HG03196 (cell line): ENCODE measurements at regions not wholly inside any gene's neighbourhood (a gene's known extent, or its start where the extent isn't known, plus 50 kb on each side); places are given as distances from the start of the nearest gene placed in this dataset.

Experiments
- ATAC-seq: cut with Tn5 transposase; IDR thresholded peaks from one replicate; pipeline ENCODE4 v1.9.1; 2021; ENCODE audit not compliant: unreplicated experiment

DNA sequence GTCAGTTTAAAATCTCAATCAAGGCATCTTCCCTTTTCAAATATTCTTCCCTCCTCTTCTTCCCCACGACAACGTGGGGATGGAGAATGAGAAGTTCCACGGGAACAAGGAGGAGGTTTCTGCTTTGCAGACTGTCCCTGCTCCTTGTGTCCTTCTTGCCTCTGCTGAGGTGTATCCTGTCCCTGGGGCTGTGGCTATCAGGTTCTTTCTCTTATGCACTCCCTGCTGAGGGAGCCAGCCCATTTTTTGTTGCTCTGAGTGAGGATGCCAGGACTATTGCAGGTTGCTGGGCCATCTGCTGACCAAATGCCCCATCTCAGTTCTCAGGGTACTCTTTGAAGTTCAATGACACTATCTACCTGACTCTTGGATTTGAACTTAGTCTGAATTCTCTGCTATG is 533.6 kb downstream of the RNF144B start:
- no peak for ATAC-seq

DNA sequence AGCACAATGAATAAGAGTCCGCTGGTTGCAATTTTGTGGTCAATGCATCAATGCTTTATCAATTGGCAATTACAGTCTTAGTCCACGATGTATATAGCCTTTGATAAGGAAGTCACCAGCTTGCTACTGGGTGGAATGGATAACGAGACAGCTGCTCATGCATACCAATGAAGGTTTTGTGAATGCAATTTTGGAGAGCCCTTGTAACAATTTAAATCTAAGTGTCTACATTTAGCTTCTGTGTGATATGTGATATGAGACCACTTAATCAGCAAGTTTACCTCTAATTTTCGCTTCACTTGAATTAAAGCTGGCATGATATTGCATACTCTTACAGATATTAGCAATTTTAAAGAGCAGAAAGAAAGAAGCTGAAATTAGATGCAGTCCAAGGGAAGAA is 543.9 kb downstream of the RNF144B start:
- no peak for ATAC-seq

DNA sequence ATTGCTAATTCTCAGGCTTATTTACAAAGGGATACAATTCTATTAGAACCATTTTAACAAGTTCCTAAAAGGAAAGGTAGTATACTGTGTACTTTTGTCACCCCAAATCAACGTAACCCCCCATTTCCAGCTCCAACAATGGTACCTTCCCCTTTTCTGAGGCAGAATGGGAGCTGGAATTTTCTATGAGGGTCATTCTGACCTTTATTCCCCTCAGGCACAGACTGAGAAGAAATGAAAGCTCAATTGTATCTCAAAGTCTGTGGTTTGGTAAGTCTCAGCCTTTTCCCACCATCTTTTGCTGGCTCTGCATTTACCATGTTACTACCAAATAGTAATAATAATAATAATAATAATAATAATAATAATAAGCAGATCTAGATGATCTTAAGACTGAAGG is 571.0 kb downstream of the RNF144B start:
- no peak for ATAC-seq

DNA sequence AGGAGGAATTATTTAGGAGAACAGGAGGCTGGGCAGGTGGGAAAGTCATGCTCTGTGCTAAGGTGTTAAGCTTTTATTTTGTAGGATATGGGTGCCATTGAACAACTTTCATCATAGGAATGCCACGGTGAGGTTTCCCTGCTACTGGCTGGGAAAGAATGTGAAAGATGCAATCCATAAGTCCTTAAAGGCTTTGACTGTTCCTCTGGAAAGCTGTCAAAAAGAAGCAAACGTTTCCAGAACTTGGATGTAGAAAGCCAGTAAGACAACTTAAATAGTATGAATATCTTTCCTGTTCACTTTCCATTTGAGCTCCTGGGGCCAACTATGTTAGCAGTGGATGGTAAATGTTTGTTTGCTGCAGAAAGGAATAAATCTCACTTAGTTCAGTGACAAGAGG is 574.4 kb downstream of the RNF144B start:
- ATAC-seq, result no peak

DNA sequence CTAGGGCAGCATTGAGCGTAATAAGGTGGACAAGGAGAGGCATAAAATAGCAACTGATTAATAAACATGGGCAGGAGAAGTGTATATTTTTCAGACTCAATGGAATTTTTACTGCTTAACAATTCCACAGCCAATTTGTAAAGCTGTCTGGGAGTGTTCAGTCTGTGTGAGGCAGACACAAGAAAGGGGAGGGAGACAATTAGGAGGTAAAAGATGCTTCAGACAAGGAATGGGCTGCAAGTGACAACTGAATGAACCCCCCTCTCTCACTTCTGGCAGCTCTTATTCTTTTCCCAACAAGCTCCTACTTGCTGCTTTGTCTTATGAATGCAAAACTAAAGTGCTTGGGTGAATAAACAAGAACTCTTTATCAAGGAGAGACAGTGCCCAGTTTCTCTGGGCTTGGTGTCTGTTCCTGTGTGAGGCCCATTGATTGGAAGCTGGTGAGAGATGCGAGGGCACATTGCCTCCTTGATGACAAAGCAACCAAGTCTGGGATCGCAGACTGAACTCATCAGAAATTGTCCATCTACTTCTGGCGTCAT is 575.3 kb downstream of the RNF144B start:
- no peak for ATAC-seq

DNA sequence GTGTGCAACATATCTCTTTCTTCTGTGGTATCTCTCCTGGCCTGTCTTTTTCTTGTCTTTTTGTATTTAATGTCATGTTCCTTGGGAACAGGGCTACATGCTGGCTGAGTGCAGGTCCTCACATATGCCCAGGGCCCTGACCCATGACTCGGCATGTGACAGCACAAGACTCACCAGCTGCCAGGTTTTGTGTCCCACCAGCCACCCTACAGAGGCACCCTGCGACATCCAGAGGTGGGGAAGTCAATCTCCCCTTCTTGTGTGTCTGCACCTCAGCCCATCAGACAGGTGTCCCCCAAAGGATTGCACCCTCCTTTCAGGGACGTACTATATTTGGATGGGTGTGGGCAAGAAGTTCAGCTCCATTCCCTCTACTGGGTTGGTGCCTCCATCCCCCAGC is 576.3 kb downstream of the RNF144B start:
- ATAC-seq, result no peak

DNA sequence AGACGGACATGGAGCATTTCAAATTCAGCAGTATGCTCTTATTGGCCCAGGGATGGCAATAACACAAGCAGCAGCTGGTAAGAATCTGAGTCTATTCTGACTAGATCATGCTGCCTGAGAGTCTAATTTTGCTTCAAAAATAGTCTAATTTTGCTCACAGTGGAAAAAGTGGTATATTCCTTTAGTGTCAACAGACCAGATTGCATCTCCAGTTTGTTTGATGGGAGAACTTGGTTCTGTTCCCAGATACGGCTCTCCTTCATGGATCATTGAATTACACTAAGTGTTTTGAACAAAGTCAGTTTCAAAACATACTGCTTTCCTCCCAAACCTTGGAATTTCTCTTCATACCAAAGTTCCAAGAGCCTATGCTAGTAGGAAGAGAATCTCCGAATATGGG is 586.1 kb downstream of the RNF144B start:
- ATAC-seq, result no peak

DNA sequence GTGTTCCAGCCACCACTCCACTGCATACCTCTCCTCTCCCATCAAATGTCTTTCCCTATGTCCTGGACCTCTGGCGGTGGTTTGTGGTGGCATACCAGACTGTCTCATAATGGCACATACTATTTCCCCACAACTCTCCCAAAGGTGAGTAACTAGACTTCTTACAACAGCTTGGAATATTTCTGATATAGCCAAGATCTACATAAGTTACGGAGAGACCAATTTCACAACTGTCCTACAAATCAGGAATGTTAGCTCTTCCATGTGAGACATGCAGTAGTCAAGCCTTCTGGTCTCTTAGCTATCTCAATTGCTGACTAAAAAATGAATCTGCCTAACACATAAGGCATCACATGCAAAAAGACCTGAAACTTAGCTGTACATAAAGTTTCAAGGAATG is 588.9 kb downstream of the RNF144B start:
- no peak for ATAC-seq

DNA sequence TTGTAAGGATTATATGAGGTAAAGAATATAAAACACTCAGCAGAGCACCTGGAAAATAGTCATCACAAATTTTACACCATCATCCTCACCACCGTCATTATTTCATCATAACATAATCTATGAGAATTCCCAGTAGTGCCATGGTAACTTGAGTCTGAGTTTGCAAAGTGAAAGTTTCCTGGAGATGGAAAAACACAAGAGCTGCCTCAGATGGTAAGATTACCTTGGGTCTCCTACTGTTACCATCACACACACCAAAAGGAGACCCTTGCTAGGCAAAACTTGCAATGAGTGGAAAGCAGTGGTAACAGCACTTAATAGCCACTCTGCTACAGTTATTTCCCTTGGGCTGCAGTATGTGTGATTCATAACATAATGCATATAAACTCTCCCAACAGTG is 589.8 kb downstream of the RNF144B start:
- no peak for ATAC-seq

DNA sequence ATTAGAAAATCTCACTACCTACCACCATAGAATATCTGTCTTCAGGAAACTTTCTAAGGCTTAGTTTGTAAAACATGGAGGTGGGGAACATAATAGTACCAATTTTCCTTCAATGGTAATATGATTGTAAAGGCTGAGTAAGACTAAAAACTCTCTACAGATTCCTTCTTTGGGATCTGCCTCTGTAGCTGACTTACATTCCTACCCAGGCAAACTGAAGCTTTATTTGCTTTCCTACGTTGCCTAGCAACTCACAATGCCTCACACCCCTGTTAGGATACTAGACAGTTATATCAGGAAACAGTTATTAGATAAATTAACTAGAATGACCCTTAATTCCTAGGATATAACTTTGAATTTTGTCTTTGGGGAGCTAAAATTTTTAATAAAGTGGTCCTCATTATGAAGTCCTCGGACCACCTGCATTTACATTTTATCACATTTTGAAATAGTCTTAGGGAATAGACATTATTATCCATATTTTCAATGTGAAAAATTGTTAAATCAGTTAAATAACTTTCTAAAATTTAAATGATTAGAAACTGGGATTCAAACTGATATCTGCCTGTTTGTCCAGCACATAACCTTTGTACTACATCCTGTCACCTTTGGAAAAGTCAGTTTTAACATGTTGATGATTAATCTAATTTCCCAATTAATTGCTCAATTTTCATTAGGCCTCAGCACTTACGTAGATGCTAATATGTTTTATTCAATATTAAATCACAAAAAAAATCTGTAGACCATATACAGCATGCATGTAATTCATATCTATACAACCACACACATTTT is 591.4 kb downstream of the RNF144B start:
- no peak for ATAC-seq

DNA sequence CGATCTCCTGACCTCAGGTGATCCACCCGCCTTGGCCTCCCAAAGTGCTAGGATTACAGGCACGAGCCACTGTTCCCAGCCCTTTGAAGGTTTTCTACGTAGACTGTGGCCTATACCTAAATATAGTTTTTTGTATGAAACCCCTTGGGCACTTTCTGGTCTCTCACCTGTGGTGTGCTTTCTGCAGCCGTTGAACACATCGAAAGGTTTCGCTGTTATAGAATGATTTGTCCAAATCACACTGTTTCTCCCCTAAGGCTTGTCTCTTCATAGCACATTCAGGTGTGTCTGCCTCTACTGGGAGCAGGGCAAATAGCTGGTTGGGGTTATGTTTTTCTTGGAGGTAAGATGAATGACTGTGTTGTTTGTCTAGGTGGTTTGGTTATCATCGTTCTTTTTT is 597.9 kb downstream of the RNF144B start:
- ATAC-seq, result no peak

DNA sequence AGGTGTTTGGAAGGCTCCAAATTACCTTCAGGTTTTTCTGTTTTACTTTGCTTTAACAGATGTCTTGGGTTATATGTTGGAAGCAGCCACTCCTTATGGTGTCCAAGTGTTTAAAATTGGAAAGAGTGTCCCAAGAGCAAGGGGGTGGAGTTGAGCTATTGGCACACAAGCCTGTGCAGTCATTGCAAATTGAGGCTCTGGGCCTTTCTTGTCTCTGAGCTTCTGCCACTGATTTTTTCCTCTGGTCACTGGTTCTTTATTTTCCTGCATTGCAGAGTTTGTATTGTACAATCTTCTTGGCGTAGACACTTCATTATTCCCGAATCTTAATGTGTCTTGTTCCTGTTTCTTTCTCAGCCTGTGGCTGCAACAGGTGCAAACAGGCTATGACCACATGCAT is 598.8 kb downstream of the RNF144B start:
- ATAC-seq, result no peak

DNA sequence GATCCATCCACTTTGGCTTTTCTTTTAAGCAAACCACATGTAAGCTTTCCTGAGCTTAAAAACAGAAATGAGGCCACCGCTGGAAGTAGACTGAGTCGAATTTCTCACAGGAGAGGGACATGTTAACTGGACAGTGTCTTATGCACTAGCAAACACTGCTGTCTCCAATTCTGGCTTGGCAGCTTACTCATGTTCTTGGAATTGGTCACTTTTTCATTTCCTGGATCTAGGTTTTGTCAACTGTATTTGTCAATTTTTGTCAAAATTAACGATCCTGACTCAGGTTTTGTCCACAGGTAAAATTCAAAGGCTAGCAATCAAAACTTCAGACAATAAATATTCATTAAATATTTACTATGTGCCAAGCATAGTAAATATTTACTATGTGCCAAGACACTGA is 601.5 kb downstream of the RNF144B start:
- no peak for ATAC-seq

DNA sequence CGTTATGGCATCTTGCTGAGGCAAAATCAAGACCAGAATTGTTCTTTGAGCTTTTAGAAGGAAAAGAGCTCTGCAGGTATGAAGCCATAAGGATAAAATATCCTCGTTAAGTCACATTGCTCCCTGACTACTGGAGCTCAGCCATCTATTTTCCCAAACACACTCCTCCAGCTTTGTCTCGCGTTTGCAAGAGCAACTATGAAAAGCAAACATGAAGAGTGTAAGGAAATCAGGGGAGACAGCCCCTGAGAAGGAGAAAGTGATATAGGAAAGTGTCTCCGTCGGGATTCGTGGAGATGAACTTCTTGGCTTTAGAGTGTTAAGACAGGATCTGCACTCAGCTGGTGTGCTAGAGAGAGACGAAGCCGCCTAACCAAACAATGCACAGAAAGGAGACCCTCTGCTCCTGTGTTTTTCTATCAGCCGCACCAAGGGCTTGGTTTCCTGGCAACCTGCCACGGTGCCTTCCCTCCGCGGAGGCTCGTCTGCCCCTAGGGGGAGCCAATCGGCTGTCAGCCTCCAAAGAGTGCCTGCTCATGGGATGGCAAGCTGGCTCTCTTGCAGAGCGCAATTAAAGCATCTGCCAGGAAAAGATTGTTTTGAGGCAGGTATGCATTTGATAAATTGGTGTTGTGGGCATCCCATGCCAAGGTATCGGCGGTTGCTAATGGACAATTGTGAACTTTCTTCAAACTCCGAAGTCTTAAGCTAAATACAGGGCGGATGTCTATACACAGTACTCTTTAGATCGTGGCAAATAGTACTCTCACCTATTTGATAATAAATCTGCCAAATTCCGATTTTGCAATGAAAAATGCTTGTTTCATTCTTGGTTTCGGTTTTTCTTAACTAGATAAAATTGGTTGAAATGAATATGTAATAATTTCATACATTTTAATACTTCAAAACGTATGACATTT is 603.2 kb downstream of the RNF144B start:
- ATAC-seq, result peak; percentile 77

DNA sequence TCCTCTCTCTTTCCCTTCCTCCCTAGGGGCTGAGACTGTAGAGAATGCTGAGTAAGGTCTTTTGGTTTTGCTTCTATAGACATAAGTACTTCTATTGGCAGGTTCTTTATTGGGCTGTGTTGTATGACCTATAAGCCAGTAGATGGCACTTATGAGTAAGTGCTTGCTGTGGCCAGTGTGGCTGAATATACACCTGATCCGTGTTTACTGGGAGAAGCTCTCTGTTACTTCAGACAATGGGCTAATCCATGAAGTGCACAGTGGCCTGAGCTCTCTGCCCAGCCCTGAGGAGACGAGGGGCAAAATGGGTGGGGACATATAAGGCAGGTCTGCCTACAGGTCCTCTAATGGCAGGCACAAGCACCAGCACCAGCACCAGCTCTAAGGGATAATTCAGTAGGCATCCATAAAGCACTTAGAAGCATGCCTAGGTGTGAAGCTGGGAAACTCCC is 610.3 kb downstream of the RNF144B start:
- peak; percentile 95 for ATAC-seq

DNA sequence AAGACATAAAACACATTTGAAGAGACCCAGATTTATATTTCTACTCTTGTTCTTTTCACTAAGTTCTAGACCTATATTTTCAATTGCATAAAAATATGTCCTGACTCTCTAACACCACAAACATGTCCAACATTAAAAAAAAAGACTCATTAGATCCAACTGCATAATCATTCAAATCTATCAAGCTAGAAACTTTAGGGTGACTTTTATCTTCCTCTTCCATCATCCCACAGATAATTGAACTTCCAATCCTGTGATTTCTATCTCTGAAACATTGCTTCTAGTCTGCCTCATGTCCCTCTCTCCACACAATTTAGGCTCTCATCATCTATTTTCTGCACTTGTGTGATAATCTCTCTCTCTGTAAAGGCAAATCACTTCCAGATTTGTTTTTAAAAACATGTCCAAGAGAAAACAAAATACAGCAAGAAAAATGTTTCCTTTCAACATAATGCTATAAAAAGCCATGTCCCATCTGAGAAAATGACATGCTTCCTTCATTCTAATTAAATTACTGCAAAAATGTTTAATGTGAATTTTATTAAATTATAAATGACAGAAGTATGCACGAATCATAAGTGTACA is 615.9 kb downstream of the RNF144B start:
- ATAC-seq, result no peak

DNA sequence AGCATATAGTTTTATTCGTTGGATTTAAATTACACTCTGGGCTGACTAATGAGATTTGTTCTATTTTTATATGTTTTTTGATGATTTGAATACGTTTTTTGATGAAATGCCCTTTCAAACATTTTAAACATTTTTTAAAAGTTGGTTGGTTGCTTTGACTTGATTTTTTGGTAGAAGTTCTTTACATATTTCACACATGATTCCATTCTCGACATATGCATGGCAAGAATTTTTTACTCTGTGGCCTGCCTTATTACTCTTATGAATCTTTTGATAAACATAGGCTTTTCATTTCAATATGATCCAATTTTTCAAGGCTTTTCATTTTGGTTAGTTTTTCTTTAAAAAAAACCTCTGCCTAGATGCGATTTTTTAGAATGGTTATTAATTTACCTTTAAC is 617.0 kb downstream of the RNF144B start:
- no peak for ATAC-seq

DNA sequence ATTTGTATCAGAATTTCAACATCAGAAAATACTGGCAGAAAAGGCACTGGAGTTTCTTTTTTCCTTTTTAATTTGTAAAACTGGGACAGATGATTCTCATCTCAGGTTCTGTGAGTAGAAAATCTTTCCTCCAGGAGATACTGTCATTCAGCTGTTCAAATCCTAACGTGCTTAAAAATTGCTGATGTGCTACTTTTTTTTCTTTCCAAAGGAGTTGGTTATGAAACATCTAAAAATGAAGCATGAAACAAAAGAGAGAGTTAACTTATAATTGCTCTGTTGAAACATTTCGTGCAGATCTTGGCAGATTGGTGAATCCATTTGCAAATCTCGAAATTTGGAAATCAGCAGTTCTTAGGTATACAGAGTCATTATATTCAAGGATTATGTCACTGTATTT is 622.6 kb downstream of the RNF144B start:
- no peak for ATAC-seq

DNA sequence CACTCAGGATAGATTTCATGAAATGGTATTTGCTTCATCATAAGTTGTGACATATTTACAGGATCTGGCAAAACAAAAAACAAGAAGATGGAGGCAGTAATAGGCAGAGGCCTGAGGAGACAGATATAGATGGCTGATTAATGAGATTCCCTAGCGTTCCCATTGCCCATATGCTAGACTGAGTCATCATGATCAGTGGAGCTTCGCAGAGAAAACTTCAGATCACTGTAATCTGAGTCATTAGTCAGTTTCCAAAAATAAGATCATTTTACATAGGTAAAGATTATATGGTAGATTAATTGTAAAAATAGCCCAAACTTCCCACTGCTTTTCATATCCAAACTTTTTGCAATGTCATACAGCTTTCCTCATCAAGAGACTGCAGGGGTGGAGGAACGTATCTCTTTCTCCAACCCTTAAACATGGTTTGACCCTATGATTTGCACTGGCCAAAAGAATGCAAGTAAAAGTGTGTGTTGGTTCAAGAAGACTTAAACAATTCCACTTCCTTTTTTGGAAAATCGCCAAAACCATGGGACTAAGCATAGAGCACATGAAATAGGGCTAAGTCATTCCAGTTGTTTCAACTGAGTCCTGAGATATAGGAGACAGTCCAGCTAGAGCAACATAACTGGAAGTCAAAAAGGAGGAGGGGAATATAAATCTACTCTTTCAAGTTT is 626.0 kb downstream of the RNF144B start:
- no peak for ATAC-seq

DNA sequence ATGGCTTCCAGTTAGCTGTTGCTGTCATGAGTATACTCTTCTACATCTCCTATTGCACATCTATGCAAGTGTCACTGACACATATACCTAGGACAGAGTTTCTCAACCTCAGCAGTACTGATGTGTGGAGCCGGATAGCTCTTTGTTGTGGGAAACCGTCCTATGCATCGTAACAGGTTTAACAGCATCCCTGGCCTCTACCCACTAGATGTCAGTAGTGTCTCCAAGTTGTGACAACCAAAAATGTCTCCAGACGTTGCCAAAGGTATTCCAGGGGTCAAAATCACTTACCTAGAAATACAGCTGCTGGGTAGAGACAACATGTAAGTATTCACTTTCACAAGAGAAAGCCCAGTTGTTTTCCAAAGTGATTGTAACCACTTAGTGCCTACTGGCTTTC is 637.6 kb downstream of the RNF144B start:
- no peak for ATAC-seq

DNA sequence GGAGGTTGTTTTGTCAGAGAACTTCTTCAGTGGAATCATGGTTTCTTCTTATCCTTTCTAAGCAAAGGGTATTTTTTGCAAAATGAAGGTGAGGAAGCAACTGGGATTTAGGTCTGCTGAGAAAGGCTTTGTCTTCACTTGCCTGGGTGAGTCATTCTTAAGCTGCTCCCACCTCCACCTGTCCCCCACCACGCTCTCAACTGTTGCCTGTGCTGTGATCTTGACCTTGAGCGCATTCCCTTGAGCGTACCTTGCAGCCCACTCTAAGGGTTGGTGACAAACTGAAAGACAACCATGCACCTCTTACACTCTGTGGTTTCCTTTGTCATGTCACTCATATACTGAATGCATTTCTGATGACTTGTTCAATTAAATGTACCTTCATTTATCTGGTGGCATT is 641.1 kb downstream of the RNF144B start:
- no peak for ATAC-seq
